DND-41 (cell line): ENCODE measurements at regions not wholly inside any gene's neighbourhood (a gene's known extent, or its start where the extent isn't known, plus 50 kb on each side); places are given as distances from the start of the nearest gene placed in this dataset.

Experiments
- CTCF ChIP-seq: IDR thresholded peaks from 2 replicates; pipeline ENCODE4 v1.5.1; 2012; ENCODE audit warnings: borderline replicate concordance, low read length, moderate library complexity, mild to moderate bottlenecking; ENCODE audit not compliant: poor library complexity, severe bottlenecking; ENCODE audit errors: extremely low read depth
- EZH2 ChIP-seq: IDR thresholded peaks from 3 replicates; pipeline ENCODE4 v1.6.1; 2012; ENCODE audit warnings: borderline replicate concordance, low read depth, mild to moderate bottlenecking, moderate library complexity, low read length, inconsistent platforms; ENCODE audit not compliant: severe bottlenecking

GRCh38 chr6:105791179-105791578, 295.0 kb upstream of the PRDM1 start:
- no peak for TF ChIP-seq CTCF
- TF ChIP-seq EZH2, result no peak
